SU-DHL-6 (cell line): ENCODE measurements at regions not wholly inside any gene's neighbourhood (a gene's known extent, or its start where the extent isn't known, plus 50 kb on each side); places are given as distances from the start of the nearest gene placed in this dataset.

Source experiments
- CTCF ChIP-seq: fragments of 200-600 bp; sonication (generic); IDR thresholded peaks from one replicate; pipeline ENCODE4 v1.5.1; 2017; ENCODE audit warnings: antibody characterized with exemption, mild to moderate bottlenecking, low read length, moderate library complexity; ENCODE audit not compliant: insufficient read depth, poor library complexity, severe bottlenecking
- EZH2phosphoT487 ChIP-seq: fragments of 200-600 bp; sonication (generic), shearing (Covaris generic); conservative IDR thresholded peaks from 2 replicates; pipeline ENCODE4 v1.6.1; 2018; ENCODE audit warnings: mild to moderate bottlenecking, antibody characterized with exemption, low read length, moderate library complexity, mixed read lengths

GRCh38 chr11:80144897-80145594 lies 704.2 kb upstream of the TENM4 start:
- TF ChIP-seq CTCF (no peak), EZH2phosphoT487 (no peak)
